ENCODE measurements at regions not wholly inside any gene's neighbourhood (a gene's known extent, or its start where the extent isn't known, plus 50 kb on each side); places are given as distances from the start of the nearest gene placed in this dataset.

DNA sequence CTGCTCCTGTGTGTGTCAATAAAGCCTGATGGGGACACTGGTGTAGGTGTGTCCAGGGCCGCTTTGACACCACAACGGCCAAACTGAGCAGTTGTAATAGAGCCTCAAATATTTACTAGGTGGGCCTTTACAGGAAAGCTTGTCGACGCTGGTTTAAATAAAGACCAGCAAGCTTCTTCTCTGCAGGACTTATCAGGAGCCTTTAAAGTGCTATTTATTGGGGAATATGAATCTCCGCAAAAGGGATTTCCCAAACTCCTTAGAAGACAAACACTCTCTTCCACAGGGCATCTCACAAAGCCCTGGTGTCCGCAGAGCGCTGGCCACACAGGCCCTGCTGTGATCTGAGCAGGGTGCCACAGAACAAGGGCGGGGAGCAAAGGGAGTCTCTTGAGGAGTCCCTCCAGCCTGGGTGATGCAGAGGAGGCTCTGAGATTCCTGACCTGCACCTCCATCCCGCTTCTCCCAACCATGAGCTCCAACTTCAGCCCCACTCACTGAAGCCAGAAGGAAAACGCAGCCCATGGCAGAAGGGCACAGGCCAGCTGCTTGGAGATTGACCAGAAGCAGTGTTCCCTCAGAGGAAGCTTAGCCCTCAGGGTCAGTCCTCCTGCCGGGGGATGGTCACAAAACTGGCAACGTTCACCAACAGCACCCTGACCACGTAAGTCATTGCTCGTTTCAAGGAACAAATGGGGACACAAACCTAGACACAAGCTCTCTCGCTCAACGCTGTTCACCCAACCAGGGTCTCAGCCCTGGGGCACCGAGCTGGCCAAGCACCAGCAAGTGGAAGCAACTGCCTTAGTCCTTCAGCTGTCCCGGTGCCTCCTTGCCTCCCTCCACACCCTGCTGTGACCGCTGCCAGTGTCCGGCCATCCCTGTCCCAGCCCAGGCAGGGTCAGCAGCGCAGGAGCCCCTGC lies 129.5 kb downstream of the OAT start:
- POLR2A ChIA-PET = no interaction called here
- CTCF ChIA-PET = interaction anchor here (2.2 kb wide), 1 partner anchor 100 kb away, joined by 6 read pairs; no protein-coding TSS in a partner anchor
- TF ChIP-seq, protein P1, sequence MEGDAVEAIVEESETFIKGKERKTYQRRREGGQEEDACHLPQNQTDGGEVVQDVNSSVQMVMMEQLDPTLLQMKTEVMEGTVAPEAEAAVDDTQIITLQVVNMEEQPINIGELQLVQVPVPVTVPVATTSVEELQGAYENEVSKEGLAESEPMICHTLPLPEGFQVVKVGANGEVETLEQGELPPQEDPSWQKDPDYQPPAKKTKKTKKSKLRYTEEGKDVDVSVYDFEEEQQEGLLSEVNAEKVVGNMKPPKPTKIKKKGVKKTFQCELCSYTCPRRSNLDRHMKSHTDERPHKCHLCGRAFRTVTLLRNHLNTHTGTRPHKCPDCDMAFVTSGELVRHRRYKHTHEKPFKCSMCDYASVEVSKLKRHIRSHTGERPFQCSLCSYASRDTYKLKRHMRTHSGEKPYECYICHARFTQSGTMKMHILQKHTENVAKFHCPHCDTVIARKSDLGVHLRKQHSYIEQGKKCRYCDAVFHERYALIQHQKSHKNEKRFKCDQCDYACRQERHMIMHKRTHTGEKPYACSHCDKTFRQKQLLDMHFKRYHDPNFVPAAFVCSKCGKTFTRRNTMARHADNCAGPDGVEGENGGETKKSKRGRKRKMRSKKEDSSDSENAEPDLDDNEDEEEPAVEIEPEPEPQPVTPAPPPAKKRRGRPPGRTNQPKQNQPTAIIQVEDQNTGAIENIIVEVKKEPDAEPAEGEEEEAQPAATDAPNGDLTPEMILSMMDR (IDR thresholded peaks at IDR 0.05; ENCODE audit: control extremely low read depth, extremely low read depth, low read depth, missing control alignments) = no peak
- no peak for DNase-seq (ENCODE audit: extremely low spot score)

DNA sequence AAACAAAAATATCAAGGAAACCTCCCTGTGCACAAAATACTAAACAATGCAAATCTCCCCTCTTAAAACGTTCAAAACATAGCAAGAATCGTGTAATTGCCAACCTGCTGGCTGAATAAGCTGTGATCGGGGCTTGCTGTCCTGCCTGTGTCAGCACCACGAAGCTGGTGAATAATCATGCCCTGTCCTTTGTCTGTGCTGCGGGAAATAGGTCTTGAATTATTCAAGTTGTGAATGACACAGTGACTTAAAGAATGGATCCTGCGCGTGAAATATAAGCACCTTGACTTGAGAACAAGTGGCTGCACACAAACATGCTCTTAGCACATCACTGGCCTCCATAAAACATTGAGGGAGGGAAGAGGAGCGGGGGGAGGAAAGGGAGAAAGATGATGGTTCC lies 130.2 kb downstream of the OAT start:
- POLR2A ChIA-PET = no interaction called here
- TF ChIP-seq, protein P1 (IDR thresholded peaks at IDR 0.05; ENCODE audit: control extremely low read depth, extremely low read depth, low read depth, missing control alignments) = no peak
- DNase-seq (ENCODE audit: extremely low spot score) = no peak
- CTCF ChIA-PET = no interaction called here

DNA sequence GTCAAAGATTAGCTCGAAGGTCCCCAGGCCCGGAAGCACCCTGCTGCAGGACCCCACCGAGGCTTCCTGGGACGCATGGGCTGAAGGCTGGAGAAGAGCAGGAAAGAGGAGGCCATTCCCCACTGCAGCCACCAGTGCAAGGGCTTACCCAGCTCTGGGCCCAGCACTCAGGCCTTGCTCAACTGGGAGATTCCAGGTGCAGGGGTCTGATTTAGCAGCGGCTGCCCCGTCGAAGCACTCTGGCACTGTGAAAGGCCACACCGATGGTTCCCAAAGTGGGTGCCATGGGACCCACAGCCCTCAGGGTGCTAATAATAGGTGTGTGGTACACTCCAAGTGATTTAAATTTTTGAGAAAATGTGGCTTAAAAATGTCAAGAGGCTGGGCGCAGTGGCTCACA lies 130.9 kb downstream of the OAT start:
- POLR2A ChIA-PET = no interaction called here
- CTCF ChIA-PET = no interaction called here
- TF ChIP-seq, protein P1 (IDR thresholded peaks at IDR 0.05; ENCODE audit: control extremely low read depth, extremely low read depth, low read depth, missing control alignments) = no peak
- DNase-seq (ENCODE audit: extremely low spot score) = no peak

DNA sequence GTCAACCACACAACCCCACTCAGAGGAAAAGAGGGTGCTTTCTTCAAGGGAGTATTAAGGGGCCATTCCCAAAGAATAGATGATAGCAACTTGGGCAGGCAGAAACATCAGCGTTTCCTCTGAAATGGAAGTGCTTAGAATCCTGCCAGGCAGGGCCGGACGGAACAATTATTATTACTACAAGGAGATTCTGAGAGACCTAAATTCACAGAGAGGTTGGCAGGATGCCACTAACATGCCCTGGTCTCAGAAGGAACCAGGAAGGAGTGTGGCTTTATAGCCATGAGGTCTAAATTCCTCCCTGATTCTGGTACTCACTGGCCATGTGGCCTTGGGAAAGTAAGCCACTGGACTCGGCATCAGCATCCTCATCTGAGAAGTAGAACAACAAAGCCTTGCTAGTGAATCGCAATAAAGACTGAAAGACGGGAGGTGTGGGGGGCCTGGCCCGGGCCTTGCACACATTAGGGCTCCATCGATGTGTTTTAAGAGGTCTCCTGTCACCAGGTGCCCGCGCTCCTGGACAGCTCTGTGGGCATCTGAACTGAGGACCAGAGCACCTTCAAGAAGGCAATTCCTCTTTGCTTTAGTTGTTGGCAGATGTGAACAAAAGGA lies 131.5 kb downstream of the OAT start:
- DNase-seq (ENCODE audit: extremely low spot score) = no peak
- CTCF ChIA-PET = no interaction called here
- POLR2A ChIA-PET = no interaction called here
- TF ChIP-seq, protein P1 (IDR thresholded peaks at IDR 0.05; ENCODE audit: control extremely low read depth, extremely low read depth, low read depth, missing control alignments) = no peak

DNA sequence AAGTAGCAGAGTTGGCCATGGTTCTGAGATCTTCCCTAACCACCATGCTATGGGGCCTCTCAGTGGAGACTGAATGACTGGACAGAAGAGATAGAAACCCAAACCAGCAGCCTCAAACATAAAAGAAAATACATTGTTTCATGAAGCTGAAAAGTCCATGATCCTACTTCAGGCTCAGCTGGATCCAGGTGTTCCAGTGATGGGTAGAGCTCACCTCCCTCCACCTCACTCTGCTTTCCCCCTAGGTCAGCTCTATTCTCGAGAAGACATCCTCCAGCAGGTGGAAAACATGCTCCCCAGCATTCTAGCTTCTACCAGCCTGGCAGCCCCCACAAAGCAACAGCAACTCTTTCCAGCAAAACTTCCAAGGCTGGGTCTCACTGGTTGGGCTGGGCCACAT lies 132.1 kb downstream of the OAT start:
- CTCF ChIA-PET = no interaction called here
- POLR2A ChIA-PET = no interaction called here
- TF ChIP-seq, protein P1 (IDR thresholded peaks at IDR 0.05; ENCODE audit: control extremely low read depth, extremely low read depth, low read depth, missing control alignments) = no peak
- DNase-seq (ENCODE audit: extremely low spot score) = no peak

DNA sequence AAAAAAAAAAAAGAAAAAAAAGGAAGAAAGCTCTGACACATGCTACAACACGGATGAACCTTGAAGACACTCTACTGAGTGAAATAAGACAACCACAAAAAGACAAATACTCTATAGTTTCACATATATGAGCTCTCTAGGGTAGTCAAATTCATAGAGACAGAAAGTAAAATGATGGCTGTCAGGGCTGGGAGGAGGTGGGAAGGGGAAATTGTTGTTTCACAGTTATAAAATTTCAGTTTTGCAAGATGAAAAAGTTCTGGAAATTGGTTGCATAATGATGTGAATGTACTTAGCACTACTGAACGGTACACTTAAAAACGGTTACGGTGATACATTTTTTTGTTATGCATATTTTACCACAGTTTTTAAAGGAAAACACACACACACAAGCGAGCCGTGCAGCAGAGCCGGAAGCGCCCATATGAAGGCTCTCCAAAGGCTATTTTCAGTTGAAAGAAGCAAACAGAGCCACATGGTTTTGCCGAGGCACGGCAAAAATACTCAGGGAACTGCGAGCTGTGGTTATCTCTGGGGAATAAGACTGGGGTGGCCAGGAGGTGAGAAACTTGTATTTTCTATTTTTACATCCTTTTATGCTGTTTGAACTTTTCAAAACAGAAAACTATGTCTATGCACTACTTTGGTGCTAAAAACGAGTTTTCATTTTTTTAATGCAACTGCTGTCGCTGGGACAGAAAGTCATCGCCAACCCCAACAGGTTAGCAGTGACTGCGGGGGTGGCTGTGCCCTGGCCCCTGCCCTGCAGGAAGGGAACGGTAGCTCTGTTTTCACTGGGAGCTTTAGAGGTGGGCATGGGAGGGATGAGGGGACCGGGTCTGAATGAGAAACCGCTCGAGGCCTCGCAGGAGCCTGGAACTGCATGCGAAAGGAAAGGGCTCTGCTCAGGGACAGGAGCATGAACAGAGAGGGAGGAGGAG lies 132.9 kb downstream of the OAT start:
- ChIA-PET POLR2A (no interaction called here), CTCF (interaction anchor here (1.0 kb wide), 1 partner anchor 53 kb away, joined by 3 read pairs; no protein-coding TSS in a partner anchor)
- no peak for DNase-seq (ENCODE audit: extremely low spot score)
- TF ChIP-seq, protein P1 (IDR thresholded peaks at IDR 0.05; ENCODE audit: control extremely low read depth, extremely low read depth, low read depth, missing control alignments) = no peak

All from GM10248 (cell line).